ENCODE measurements at regions not wholly inside any gene's neighbourhood (a gene's known extent, or its start where the extent isn't known, plus 50 kb on each side); places are given as distances from the start of the nearest gene placed in this dataset.

DNA sequence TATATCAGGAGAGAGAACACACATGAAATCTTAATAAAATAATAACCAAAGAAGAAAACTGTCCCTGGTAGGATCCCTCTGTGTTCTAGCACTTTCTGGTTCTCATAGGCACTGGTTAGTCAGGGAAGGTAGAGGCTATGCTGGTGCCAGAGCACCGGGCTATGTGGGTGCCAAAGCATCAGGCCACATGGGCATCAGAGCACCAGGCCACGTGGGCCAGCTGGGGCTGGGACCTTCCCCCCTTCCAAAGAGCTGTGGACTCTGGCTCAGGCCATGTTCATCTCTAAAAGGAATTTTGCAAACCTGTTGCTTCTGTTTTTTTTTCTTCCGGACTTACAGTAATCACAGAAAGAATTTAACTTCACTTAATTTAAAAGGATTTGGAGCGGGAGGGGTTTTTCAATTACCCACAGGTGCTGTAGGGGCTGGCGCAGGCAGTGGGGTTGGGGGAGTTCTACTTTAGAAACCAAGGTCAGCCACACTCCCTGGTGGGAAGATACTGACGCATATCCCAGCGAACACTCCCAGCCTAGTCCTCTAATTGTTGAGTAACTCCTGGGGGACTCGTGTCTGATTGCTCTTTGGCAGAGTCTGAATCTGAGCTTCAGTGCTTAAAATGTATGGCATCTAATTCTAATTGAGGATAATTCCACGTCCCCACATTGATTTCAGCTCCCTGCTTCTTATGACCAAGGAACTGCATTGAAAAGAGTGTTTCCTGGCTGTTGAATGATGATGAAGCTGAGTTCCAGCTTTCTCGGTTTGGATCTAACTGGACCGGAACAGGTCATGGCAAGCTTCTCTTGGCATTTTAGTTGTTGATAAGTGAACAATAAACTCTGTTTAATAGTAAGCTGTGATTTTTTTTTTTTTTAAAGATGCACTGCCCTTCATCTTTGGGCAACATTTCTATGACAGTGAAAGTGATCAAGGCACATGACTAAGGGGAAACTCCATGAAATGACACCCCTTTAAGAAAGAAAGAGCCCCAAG, 110.7 kb upstream of the FZD8 start:
- no peak overlapping the region for H3K27ac Mint-ChIP-seq
- no peak overlapping the region for H3K4me3 Mint-ChIP-seq
- H3K27me3 Mint-ChIP-seq: no peaks in the 10 kb centered on the region
- intact Hi-C loops (cut with micrococcal nuclease): no loop called here
- H3K4me1 Mint-ChIP-seq (ENCODE audit: low read depth): no peaks in the 10 kb centered on the region
- DNase-seq (no peak), ATAC-seq (no peak)
- H3K9me3 Mint-ChIP-seq: no peaks in the 10 kb centered on the region
- ChIA-PET CTCF (no interaction called here), POLR2A (no interaction called here)
- TF ChIP-seq CTCF (IDR thresholded peaks at IDR 0.05): no peak
- H3K36me3 Mint-ChIP-seq (ENCODE audit: low read depth): no peaks in the 10 kb centered on the region

DNA sequence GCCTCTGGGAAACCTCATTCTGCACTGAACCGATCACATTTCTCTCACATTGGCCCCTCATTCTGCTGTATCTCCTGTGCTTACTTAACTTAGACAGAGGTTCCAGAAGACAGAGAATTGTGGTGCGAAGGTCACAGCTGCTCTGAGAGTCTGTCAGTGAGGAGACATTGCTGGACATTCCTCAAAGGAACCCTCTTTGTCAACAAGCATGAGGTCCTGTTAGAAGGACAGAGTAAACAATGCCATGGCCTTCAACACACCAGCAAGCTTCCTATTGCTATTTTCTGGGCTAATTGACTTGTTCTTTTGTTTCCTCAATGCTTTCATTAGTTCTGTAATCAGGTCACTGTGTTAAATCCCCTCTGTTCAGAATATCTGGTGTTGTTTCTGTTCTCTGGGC, 109.3 kb upstream of the FZD8 start:
- Mint-ChIP-seq H3K4me3 (no peak overlapping the region), H3K27me3 (no peaks in the 10 kb centered on the region), H3K4me1 (ENCODE audit: low read depth) (no peaks in the 10 kb centered on the region), H3K36me3 (ENCODE audit: low read depth) (no peaks in the 10 kb centered on the region), H3K27ac (no peak overlapping the region), H3K9me3 (no peaks in the 10 kb centered on the region)
- CTCF ChIA-PET: no interaction called here
- ATAC-seq (no peak), DNase-seq (no peak)
- POLR2A ChIA-PET: no interaction called here
- intact Hi-C loops (cut with micrococcal nuclease): no loop called here
- TF ChIP-seq CTCF (IDR thresholded peaks at IDR 0.05): no peak

GRCh38 chr10:35749230-35749629, 107.1 kb upstream of the FZD8 start:
- intact Hi-C loops (cut with micrococcal nuclease): no loop called here
- Mint-ChIP-seq H3K4me3 (no peak overlapping the region), H3K27ac (no peak overlapping the region), H3K9me3 (no peaks in the 10 kb centered on the region), H3K27me3 (no peaks in the 10 kb centered on the region), H3K36me3 (ENCODE audit: low read depth) (no peaks in the 10 kb centered on the region), H3K4me1 (ENCODE audit: low read depth) (no peaks in the 10 kb centered on the region)
- ATAC-seq (no peak), DNase-seq (no peak)
- TF ChIP-seq CTCF (IDR thresholded peaks at IDR 0.05): no peak
- ChIA-PET CTCF (interaction anchor here (0.6 kb wide), 1 partner anchor 1747 kb away, joined by 3 read pairs; no protein-coding TSS in a partner anchor), POLR2A (no interaction called here)

- no peak for DNase-seq
- Mint-ChIP-seq H3K9me3 (no peaks in the 10 kb centered on the region), H3K4me3 (no peak overlapping the region), H3K36me3 (ENCODE audit: low read depth) (no peaks in the 10 kb centered on the region), H3K4me1 (ENCODE audit: low read depth) (no peaks in the 10 kb centered on the region), H3K27ac (no peak overlapping the region), H3K27me3 (no peaks in the 10 kb centered on the region)
- intact Hi-C loops (cut with micrococcal nuclease): no loop called here
- CTCF ChIA-PET: no interaction called here
- TF ChIP-seq CTCF (IDR thresholded peaks at IDR 0.05): no peak
- no peak for ATAC-seq
- POLR2A ChIA-PET: interaction anchor here (0.6 kb wide), 1 partner anchor 49 kb away, joined by 3 read pairs; no protein-coding TSS in a partner anchor
Measured at GRCh38 chr10:35745617-35746403, 103.7 kb upstream of the FZD8 start.

DNA sequence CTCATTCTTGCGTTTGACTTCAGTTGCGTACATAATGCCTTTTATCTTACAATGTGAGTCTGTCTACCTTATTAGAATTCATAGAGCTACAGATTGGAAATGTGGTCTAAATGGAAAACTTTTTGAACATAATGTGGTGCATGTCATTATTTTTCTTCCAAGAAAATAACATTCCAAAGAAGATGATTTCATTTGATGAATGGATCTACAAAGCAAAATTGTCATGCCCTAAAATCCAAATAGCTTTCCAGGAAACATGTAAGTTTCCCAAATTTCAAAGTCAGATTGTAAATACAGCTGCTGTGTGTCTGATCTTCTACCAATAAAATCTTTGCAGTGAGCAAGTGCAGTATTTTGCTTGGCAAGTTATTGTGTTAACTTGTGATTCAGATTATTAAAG, 101.8 kb upstream of the FZD8 start:
- no peak for TF ChIP-seq CTCF (IDR thresholded peaks at IDR 0.05)
- ChIA-PET CTCF (no interaction called here), POLR2A (no interaction called here)
- no peak overlapping the region for H3K4me3 Mint-ChIP-seq
- H3K27ac Mint-ChIP-seq: no peak overlapping the region
- H3K27me3 Mint-ChIP-seq: no peaks in the 10 kb centered on the region
- no peak for ATAC-seq
- DNase-seq: no peak
- no peaks in the 10 kb centered on the region for H3K9me3 Mint-ChIP-seq
- no peaks in the 10 kb centered on the region for H3K36me3 Mint-ChIP-seq (ENCODE audit: low read depth)
- no peaks in the 10 kb centered on the region for H3K4me1 Mint-ChIP-seq (ENCODE audit: low read depth)
- intact Hi-C loops (cut with micrococcal nuclease): no loop called here
